Natural killer cell (primary cell): ENCODE measurements at regions not wholly inside any gene's neighbourhood (a gene's known extent, or its start where the extent isn't known, plus 50 kb on each side); places are given as distances from the start of the nearest gene placed in this dataset.

Experiments used
- ATAC-seq, 3 donors: fragments of 150-1000 bp in 2 of 3; fragments of 200-7000 bp in 1 of 3; cut with Tn5 transposase; 1 replicate in 1 of 3; 2 replicates in 2 of 3; pipeline ENCODE4 v1.10.0; 2021; ENCODE audit warnings: mild to moderate bottlenecking in 2 of 3, moderate library complexity in 2 of 3
- DNase-seq, 2 donors: peaks; one replicate each; pipeline versions ENCODE4 v3.0.0 to v3.0.0-alpha.2; 2013 to 2021; ENCODE audit warnings: mixed read lengths in 1 of 2
- H3K27ac ChIP-seq: one replicate; pipeline ENCODE4 v1.5.1; 2013; ENCODE audit warnings: mild to moderate bottlenecking, low read length
- H3K27me3 ChIP-seq: one replicate; pipeline ENCODE4 v1.6.1; 2013; ENCODE audit warnings: low read length; ENCODE audit not compliant: control insufficient read depth, insufficient read depth
- H3K36me3 ChIP-seq: one replicate; pipeline ENCODE4 v1.6.1; 2013; ENCODE audit warnings: low read length; ENCODE audit not compliant: control insufficient read depth, insufficient read depth
- H3K4me1 ChIP-seq: one replicate; pipeline ENCODE4 v1.6.1; 2013; ENCODE audit warnings: low read length; ENCODE audit not compliant: control insufficient read depth, insufficient read depth
- H3K4me3 ChIP-seq: one replicate; pipeline ENCODE4 v1.5.1; 2013; ENCODE audit warnings: low read length
- H3K9me3 ChIP-seq: one replicate; pipeline ENCODE4 v1.6.1; 2013; ENCODE audit warnings: low read length; ENCODE audit not compliant: control insufficient read depth, insufficient read depth
- H3K27ac Mint-ChIP-seq, 2 donors: one replicate each; pipeline ENCODE4 v1.8.0; 2022; ENCODE audit warnings: mild to moderate bottlenecking in 2 of 2, mixed read lengths in 2 of 2, moderate library complexity in 1 of 2
- H3K27me3 Mint-ChIP-seq, 2 donors: one replicate each; pipeline ENCODE4 v1.8.0; 2022; ENCODE audit warnings: low read depth in 2 of 2, mixed read lengths in 2 of 2
- H3K36me3 Mint-ChIP-seq: one replicate; pipeline ENCODE4 v1.8.0; 2022; ENCODE audit warnings: mixed read lengths
- H3K4me1 Mint-ChIP-seq, 2 donors: one replicate each; pipeline ENCODE4 v1.8.0; 2022; ENCODE audit warnings: mixed read lengths in 2 of 2
- H3K4me3 Mint-ChIP-seq: one replicate; pipeline ENCODE4 v1.8.0; 2022; ENCODE audit warnings: mild to moderate bottlenecking, moderate library complexity, mixed read lengths
- H3K9me3 Mint-ChIP-seq, 2 donors: one replicate each; pipeline ENCODE4 v1.8.0; 2022; ENCODE audit warnings: mixed read lengths in 2 of 2
- WGBS: methylation state at CpG from one replicate; pipeline ENCODE4 v1.1.7; 2013; ENCODE audit warnings: missing lambda C conversion rate; ENCODE audit not compliant: insufficient coverage; 5-methylcytosine and 5-hydroxymethylcytosine counted together
- intact Hi-C: fragments of 100-400 bp; cut with micrococcal nuclease; formaldehyde crosslinking; loops from one replicate; pipeline ENCODE4 v1.14.2; 2022
- TF ChIP-seq, protein P1 (sequence below): fragments of 200-600 bp; IDR thresholded peaks from one replicate; pipeline ENCODE4 v1.8.0; 2022; ENCODE audit warnings: antibody characterized with exemption

DNA sequence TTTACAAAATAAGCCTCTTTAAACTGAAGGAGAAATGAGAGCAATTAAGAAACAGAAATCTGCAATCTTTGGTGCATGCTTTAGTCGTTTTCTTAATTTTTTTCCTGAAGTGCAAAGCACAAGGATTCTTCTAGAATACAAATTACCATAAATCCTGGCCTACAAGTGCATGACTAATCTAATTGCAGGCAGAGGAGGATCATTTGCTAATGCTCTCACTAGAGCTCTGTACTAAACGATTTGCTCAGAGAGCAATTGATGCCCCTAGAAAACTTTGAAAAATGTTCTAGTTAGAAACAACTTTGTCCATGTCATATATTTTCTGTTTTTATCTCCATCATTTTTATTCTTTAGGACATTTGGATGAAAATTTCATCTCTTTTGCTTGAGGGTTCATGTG, 193.2 kb downstream of the POU4F1 start:
- Histone ChIP-seq H3K36me3 (no peaks in the 10 kb centered on the region), H3K27me3 (no peaks in the 10 kb centered on the region), H3K27ac (no peak overlapping the region), H3K4me1 (no peaks in the 10 kb centered on the region), H3K9me3 (no peaks in the 10 kb centered on the region), H3K4me3 (no peak overlapping the region)
- no peak for ATAC-seq
- no peak overlapping the region for H3K4me3 Mint-ChIP-seq
- WGBS = 70% methylated on average over 2 of the region's 2 CpGs
- H3K36me3 Mint-ChIP-seq = no peaks in the 10 kb centered on the region
- H3K27me3 Mint-ChIP-seq = no peaks in the 10 kb centered on the region
- H3K4me1 Mint-ChIP-seq = no peaks in the 10 kb centered on the region
- TF ChIP-seq, protein P1, sequence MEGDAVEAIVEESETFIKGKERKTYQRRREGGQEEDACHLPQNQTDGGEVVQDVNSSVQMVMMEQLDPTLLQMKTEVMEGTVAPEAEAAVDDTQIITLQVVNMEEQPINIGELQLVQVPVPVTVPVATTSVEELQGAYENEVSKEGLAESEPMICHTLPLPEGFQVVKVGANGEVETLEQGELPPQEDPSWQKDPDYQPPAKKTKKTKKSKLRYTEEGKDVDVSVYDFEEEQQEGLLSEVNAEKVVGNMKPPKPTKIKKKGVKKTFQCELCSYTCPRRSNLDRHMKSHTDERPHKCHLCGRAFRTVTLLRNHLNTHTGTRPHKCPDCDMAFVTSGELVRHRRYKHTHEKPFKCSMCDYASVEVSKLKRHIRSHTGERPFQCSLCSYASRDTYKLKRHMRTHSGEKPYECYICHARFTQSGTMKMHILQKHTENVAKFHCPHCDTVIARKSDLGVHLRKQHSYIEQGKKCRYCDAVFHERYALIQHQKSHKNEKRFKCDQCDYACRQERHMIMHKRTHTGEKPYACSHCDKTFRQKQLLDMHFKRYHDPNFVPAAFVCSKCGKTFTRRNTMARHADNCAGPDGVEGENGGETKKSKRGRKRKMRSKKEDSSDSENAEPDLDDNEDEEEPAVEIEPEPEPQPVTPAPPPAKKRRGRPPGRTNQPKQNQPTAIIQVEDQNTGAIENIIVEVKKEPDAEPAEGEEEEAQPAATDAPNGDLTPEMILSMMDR = no peak
- H3K27ac Mint-ChIP-seq = no peak overlapping the region
- intact Hi-C loops = no loop called here
- no peak for DNase-seq
- H3K9me3 Mint-ChIP-seq = peaks cover 2 to 6% of the 10 kb centered on the region in 2 donors

DNA sequence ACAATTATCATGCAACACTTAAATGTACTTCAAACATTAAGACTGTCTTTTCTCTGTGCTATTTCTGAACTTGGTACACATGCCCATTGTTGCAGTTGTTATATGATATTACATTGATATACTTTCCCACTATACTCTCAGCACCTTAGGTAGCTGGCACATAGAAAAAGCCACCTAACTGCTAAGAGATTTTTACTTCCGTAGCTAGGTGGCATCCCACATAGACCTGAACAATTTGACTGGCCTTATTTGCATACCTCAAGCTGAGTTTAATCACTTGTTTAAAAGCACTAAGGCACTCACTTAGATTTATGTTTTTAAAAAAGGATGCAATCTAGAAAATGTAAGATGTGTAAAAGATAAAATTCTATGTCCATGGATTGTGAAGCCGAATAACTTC, 194.2 kb downstream of the POU4F1 start:
- Histone ChIP-seq H3K27me3 (no peaks in the 10 kb centered on the region), H3K9me3 (no peaks in the 10 kb centered on the region), H3K4me3 (no peak overlapping the region), H3K27ac (no peak overlapping the region), H3K4me1 (no peaks in the 10 kb centered on the region), H3K36me3 (no peaks in the 10 kb centered on the region)
- TF ChIP-seq, protein P1 = no peak
- no peaks in the 10 kb centered on the region for H3K4me1 Mint-ChIP-seq
- no peaks in the 10 kb centered on the region for H3K36me3 Mint-ChIP-seq
- intact Hi-C loops = no loop called here
- no peak overlapping the region for H3K4me3 Mint-ChIP-seq
- ATAC-seq = no peak
- DNase-seq = no peak
- WGBS = 84% methylated on average over 2 of the region's 2 CpGs
- H3K27me3 Mint-ChIP-seq = no peaks in the 10 kb centered on the region
- peaks cover 7 to 14% of the 10 kb centered on the region in 2 donors for H3K9me3 Mint-ChIP-seq
- H3K27ac Mint-ChIP-seq = no peak overlapping the region

DNA sequence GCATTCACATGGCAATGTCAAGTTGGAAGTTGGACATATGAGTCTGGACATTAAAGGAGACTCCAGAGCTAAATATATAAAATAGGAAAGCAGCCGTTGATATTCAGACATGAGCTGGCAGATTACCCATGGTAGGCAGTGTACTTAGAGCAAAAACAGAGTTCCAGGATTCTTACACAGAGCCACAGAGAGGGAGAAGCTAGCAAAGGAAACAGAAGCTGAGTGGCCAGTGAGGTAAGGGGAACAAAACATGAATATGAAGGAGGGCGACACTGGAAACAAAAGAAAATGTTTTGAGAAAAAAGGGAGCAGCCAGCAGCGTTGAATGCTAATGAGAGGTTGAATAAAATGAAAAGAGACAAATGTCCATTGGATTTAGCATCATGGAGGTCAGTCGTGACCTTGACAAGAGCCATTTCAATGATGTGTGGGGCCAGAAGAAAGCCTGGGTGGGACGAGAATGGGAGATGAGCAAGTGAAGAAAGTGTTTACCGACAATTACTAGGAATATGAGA, 198.4 kb downstream of the POU4F1 start:
- WGBS = 22% methylated on average over 6 of the region's 6 CpGs
- no peaks in the 10 kb centered on the region for H3K36me3 Mint-ChIP-seq
- H3K27ac ChIP-seq = no peak overlapping the region
- H3K36me3 ChIP-seq = no peaks in the 10 kb centered on the region
- H3K4me3 ChIP-seq = no peak overlapping the region
- no peaks in the 10 kb centered on the region for H3K27me3 Mint-ChIP-seq
- TF ChIP-seq, protein P1 = no peak
- ATAC-seq (no peak), DNase-seq (no peak)
- H3K4me1 Mint-ChIP-seq = no peaks in the 10 kb centered on the region
- intact Hi-C loops = no loop called here
- no peaks in the 10 kb centered on the region for H3K27me3 ChIP-seq
- no peaks in the 10 kb centered on the region for H3K9me3 ChIP-seq
- H3K27ac Mint-ChIP-seq = no peak overlapping the region
- no peak overlapping the region for H3K4me3 Mint-ChIP-seq
- H3K4me1 ChIP-seq = no peaks in the 10 kb centered on the region
- H3K9me3 Mint-ChIP-seq = peaks cover 7 to 17% of the 10 kb centered on the region in 2 donors

DNA sequence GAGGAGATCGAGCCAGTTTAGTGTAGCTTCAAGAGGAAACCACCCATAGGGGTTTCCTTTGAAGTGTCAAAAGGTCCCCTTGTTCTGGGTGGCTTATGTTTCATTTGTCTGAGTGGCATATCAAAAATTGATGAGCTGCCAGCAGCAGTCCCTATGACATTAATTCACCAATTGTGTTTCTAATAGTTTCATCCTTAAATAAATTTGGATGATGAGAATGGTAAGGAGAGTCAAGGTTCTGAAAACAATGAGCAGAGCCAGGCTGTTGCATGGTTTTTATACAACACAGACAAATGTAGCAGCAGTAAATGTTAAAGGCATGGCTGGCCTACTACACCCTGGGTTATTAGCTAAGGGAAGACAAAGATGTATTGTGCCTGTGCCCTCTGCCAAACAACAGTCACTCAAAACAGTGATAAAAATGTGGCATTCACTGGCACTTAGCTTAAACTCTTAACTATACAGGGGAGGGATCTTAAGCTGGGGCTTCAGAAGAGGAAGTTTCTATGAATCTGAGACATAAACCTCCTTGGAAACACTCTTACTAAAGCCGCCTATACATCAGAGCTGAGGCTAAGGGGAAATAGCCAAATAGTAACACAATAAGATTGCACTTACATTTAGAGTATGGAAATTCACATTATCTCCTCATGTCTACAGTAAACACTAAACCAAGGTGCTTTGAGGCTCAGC, 200.5 kb downstream of the POU4F1 start:
- DNase-seq = no peak
- 7% methylated on average over 1 of the region's 2 CpGs for WGBS
- Histone ChIP-seq H3K27me3 (no peaks in the 10 kb centered on the region), H3K9me3 (no peaks in the 10 kb centered on the region), H3K27ac (no peak overlapping the region), H3K4me1 (no peaks in the 10 kb centered on the region), H3K4me3 (no peak overlapping the region), H3K36me3 (no peaks in the 10 kb centered on the region)
- intact Hi-C loops = no loop called here
- TF ChIP-seq, protein P1 = no peak
- H3K27me3 Mint-ChIP-seq = no peaks in the 10 kb centered on the region
- peaks cover 9 to 14% of the 10 kb centered on the region in 2 donors for H3K9me3 Mint-ChIP-seq
- H3K4me1 Mint-ChIP-seq = no peaks in the 10 kb centered on the region
- no peak for ATAC-seq
- no peak overlapping the region for H3K27ac Mint-ChIP-seq
- no peaks in the 10 kb centered on the region for H3K36me3 Mint-ChIP-seq
- H3K4me3 Mint-ChIP-seq = no peak overlapping the region
